GDM1 (cell line): ENCODE measurements at regions not wholly inside any gene's neighbourhood (a gene's known extent, or its start where the extent isn't known, plus 50 kb on each side); places are given as distances from the start of the nearest gene placed in this dataset.

Experiments
- DNase-seq: peaks from one replicate; lab custom pipeline; 2025; lab: John Stamatoyannopoulos, UW

GRCh38 chr2:239619369-239619768 is 218.5 kb upstream of the HDAC4 start:
- no peak for DNase-seq

GRCh38 chr2:239616729-239617128 is 215.9 kb upstream of the HDAC4 start:
- DNase-seq = no peak

DNA sequence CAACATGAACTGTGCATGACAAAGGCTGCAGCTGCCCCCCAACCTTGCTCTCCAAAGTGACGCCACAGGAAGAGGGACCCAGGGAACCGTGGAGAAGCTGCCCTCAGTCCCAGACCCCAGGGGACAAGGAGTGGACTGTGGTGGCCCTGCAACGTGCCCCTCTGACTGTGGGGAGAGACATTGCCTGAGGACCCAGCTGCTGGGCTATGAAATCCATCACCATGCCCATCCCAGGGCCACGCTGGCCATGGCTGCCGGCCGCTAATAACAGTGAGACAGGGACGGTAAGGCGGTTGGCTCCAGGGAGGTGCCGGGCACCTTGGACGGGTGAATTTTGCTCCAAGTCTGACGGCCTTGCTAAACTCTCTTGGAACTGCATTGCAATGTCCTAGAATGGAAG is 211.3 kb upstream of the HDAC4 start:
- no peak for DNase-seq

- DNase-seq = no peak
These were observed 210.5 kb upstream of the HDAC4 start for GRCh38 chr2:239611222-239611795.

DNA sequence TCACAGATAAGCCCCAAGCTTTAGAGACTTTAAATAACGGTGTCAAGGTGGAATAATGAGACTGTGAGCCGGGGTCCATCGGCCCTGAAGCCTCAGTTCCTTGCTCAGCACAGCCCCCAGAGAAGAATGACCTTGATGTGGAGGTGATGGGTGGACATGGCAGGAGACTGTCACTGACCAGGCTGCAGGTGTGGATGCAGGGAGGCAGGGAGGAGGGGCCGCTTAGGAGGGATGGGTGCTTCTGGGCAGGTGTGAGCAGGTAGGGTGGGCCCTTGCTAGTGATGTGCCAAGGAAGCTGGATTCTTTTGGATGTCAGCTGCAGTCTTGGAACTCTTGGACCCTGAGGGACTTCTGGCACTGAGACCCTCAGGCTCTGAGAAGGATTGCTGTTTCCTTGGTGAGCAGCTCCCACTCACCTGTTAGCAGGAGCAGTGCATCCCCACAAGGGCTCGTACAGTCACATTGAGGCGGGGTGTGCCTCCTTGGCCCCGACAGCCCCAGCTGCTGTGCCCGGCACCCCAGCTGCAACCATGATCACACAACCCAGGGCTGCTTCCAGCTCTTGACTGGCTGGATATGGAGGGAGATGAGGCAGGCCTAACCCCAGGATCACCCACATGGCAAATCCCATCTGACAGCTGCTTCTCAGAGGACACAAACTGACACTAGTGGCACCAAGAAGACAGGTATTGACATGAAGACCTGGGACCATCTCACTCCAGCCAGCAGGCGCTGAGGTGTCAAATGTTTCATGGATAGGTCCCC is 209.8 kb upstream of the HDAC4 start:
- no peak for DNase-seq

- no peak for DNase-seq
These were observed 208.9 kb upstream of the HDAC4 start for GRCh38 chr2:239609607-239610310.

DNA sequence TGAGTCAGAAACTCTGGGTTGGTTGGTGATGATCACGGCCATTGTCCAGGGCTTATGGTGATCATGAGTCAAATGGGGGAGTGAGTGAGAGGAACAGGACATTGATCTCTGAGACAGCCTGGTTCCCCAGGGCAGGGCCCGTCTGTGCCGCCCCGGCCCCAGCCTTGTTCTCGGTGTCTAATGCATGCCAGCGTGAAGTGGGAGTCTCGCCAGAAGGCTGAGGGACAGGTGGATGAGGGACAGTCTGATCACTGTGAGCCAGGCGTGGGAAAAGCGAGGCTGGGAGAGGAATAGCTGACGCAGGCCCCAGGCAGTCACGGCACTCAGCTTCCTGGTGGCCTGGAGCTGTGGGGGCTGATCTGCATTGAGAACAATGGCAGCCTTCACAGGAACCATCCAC is 208.3 kb upstream of the HDAC4 start:
- no peak for DNase-seq

DNA sequence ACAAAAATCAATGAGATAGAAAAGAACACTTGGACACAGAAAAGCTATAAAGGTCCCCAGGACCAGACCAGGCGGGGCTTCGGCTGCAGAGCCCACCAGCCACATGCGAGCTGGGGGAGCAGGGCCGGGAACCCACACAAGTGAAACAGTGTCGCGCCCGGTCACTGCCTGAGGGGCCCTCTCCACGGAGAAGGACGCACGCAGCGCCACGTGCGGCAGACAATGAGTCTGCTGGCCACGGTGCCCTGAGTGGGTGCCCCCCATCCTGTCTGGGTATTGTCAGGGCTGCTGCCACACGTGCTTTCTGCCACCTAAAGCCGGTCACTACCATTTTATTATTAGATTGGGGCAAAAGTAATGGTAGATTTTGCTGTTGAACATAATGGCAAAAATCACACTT is 207.9 kb upstream of the HDAC4 start:
- DNase-seq = no peak

DNA sequence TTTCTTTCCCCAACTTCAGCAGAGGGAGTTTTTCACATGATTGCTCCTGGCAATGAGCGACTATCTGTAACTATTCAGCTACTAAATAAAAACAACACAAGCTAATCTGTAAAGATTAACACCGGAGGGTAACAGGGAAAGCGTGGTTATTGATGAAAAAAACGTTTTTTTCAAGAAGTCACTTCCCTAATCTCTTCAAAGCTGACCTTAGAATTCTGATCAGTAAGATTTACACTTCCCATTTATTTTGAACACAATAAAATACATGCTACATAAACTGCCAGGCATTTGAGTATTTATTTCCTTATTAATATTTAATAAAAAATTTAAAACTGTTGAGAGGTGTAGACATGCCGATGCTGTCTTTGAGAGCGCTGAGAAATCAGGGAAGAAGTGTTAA is 207.4 kb upstream of the HDAC4 start:
- no peak for DNase-seq

GRCh38 chr2:239607517-239608191 is 206.8 kb upstream of the HDAC4 start:
- DNase-seq = no peak

DNA sequence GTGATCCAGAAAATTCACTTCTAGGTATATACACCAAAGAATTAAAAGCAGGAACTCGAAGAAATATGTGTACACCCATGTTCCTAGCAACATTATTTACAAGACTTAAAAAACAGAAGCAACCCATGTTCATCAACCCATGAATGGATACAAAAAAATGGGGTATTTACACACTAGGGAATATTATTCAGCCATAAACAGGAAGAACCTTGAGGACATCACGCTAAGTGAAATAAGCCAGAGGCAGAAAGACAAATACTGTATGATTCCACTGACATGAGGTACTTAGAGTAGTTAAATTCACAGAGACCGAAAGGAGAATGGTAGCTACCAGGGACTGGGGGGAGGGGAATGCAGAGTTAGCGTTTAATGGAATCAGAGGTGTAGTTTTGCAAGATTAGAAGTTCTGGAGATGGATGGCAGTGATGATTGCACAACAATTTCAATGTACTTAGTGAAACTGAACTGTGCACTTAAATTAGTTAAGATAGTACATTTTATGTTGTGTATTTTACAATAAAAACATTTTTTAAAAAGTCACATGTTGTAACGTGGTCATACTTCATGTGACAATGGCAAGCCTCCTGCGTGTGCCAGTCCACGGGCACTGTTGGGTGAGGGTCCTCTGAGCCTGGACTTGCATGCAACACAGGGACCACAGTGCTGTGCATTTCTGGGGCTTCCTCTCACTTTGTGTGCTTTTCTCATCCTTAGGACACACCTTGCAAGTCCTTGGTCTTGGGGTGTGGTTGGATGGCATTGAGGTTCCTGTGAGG is 206.1 kb upstream of the HDAC4 start:
- DNase-seq = no peak

DNA sequence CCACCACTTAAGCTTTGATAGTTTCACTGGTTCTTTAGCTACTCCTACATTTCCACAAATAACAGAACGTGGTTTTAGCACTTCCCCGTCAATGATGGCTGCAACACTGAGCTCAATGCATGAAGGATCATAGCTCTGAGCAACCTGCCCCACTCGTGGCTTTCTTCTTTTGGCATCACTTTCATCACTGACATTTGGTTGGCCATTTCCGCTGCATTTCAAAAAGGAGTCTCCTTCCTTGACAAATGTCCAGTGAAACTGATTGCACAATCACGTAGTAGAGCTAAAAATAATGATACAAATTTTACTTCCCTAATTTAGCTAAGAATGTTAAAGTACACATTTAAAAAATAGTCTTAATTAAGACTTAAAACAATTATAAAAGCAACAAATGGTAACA is 205.2 kb upstream of the HDAC4 start:
- DNase-seq = no peak

- DNase-seq = no peak
These were observed 204.6 kb upstream of the HDAC4 start for GRCh38 chr2:239605409-239605808.

DNA sequence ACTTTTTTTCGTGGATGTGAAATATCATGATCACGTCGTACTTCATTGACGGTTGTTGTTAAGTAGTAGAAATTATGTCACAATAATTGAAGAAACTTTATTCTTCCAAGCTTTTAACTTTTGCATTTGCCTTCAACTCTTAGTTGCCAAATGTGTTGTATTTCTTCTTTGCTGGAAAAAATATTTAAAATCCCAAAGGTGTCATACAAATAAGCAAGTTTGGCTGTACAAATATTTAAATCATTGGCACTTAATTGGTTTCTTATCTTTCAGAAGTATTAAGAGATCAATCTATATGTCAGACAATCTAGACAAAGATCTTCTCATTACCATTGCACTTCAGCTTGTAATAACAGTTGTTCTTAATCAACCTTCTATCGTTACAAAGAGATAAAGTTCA is 204.0 kb upstream of the HDAC4 start:
- no peak for DNase-seq

GRCh38 chr2:239603411-239604356 is 202.9 kb upstream of the HDAC4 start:
- no peak for DNase-seq

- DNase-seq = no peak
These were observed 201.8 kb upstream of the HDAC4 start for GRCh38 chr2:239602290-239603282.

DNA sequence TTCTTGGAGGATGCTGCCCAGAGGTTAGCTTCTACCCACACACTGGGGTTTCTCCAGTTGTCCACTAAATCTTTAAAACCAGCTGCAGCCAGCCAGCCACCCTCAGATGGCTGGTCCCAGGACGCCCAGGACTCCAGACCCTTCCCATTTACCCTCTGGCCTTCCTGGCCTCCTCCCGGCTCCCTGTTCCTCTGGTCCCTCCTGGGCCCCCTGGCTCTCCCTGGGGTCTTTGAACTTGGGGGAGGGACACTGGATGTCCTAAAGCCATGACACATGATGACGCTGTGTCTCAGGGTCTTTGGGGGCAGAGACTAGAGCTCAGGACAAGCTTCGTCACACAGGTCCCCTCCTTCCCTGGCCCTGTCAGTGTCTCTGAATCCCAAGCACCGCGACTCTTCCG is 201.1 kb upstream of the HDAC4 start:
- no peak for DNase-seq

GRCh38 chr2:239601201-239601851 is 200.5 kb upstream of the HDAC4 start:
- no peak for DNase-seq

- no peak for DNase-seq
These were observed 199.8 kb upstream of the HDAC4 start for GRCh38 chr2:239600650-239601049.
